Activated CD4-positive, alpha-beta T cell treated with anti-CD3 and anti-CD28 coated beads, Interleukin-2, Interleukin-4, amounts not matched to agents 100 ng/mL and 50 ng/mL, durations not matched to agents 16 hours and 8 hours (primary cell): ENCODE measurements at regions not wholly inside any gene's neighbourhood (a gene's known extent, or its start where the extent isn't known, plus 50 kb on each side); places are given as distances from the start of the nearest gene placed in this dataset.

Experiments used
- DNase-seq: peaks from one replicate; pipeline ENCODE4 v3.0.0-alpha.2; 2020; ENCODE audit warnings: low spot score

DNA sequence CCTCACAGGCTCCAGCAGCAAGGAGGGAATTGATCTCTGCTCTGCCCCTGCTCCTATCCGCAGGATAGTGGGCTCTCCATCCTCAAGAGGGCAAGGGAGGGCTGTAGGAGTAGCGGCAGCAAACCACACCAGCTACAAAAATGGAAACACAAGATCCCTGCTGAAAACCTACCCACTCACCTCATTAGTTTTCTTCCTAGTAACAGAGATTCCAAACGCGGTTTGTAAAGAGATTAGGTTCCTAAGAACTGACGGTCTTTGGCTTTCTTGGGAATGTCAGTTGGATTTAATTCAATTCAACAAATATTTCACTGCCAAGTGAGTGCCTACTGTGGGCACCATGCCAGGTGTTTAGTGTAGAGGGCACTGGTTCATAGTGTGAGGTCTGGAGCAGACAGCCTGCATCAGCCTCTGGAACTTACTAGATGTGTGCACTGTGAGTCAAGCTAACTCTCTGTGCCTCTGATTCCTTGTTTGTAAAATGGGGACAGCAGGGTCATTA, 84.7 kb downstream of the MRPL46 start:
- no peak for DNase-seq

DNA sequence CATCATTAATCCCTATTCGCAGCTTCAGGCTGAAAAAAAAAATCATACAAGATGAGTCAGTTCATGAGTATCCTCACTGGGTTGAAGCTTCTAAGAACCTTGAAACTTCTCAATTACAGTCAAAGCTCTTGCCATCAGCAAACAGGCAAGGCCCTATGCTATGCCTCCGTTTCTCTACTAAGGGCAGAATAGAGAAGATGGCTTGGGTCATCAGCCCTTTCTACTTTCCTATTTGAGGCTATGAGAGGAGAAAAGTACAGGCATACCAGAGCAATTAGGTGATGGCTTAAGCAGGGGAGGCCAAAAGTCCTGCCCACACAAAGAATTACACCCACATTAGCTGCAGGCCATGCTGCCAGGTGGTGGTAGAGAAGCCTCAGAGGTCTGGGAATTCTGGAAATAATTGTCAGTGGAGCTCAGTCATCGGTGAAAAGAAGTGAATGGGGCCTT, 89.0 kb downstream of the MRPL46 start:
- DNase-seq: no peak

DNA sequence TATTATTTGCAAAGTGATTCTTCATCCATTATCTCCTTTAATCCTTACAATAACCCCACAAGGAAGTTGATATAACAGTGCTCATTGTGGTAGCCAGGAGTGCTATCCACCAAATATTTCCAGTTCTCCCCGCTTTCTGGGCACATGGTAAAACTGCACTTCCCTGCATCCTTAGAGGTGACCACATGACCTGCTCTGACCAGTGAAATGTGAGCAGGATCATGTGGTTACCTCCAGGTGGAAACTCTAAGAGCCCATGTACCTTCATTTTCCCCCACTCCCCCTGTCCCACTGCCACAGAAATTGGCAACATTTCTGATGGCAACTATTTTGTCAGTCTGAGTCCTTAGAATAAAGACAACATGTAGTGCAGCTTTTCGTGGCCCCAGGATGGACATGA, 89.7 kb downstream of the MRPL46 start:
- DNase-seq: no peak

- DNase-seq: no peak
Observed at GRCh38 chr15:88376574-88377174, 90.5 kb downstream of the MRPL46 start.

- no peak for DNase-seq
Observed at GRCh38 chr15:88375234-88375927, 91.8 kb downstream of the MRPL46 start.

GRCh38 chr15:88365124-88365523, 102.1 kb downstream of the MRPL46 start:
- DNase-seq: no peak

- no peak for DNase-seq
Observed at GRCh38 chr15:88348579-88349230, 92.2 kb upstream of the NTRK3 start.

DNA sequence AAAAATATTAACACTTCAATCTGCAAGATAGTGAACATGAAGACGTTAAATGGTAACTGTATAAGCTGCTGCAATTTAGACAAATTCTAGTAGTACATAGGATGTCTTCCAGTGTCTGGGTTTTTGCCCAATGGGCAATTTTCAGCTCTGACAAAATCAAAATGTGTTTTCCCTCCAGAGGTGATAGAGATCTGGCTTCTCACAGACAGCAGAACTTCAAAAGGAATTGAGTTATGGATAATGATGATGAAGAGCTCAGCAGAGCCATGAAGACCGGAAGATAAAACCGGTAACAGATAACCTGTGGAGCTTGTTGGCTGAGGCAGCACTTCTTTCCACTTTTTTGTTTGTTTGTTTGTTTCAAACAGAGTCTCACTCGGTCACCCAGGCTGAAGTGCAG, 89.4 kb upstream of the NTRK3 start:
- no peak for DNase-seq

DNA sequence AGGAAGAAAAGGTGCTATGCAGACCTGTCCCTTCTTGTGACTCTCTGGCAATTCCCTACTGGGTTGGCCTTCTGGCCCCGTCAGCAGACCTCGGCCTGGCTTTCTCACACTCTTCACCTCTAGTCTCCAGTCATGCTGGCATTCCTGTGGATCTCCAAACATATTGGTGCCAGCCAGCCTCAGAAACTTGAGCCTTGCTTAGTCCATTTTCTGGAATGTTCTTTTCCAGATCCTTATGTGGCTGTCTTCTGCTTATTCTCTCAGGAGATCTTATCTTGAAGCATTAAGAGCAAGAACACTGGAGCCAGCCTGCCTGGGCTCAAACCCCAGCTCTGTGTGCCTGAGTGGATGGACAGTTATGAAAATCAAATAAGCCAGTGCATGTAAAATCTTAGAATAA, 88.2 kb upstream of the NTRK3 start:
- no peak for DNase-seq

DNA sequence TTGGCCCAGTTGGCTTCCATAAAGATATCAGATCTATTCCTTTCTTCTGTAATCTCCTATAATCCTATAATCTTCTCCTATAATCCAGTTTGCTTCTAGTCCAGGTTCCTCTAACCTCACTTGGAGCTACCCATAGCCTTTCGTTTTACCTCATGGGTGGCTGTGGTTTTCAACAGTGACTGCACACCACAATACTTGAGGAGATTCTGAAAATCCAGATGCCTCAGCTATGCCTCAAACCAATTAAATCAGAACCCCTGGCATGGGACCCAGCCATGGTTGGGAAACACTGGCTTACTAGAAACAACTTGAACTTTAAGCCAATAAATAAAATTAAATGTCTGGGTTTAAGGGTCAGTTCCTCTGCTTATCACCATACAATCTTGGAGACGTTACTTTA, 86.1 kb upstream of the NTRK3 start:
- no peak for DNase-seq

- no peak for DNase-seq
Observed at GRCh38 chr15:88341653-88342052, 85.1 kb upstream of the NTRK3 start.

GRCh38 chr15:88341006-88341405, 84.5 kb upstream of the NTRK3 start:
- DNase-seq: no peak

- no peak for DNase-seq
Observed at GRCh38 chr15:88337993-88338392, 81.5 kb upstream of the NTRK3 start.

- DNase-seq: no peak
Observed at GRCh38 chr15:88335074-88335473, 78.5 kb upstream of the NTRK3 start.

GRCh38 chr15:88334436-88334835, 77.9 kb upstream of the NTRK3 start:
- DNase-seq: no peak

- DNase-seq: peak; percentile 49
Observed at GRCh38 chr15:88331291-88331690, 74.8 kb upstream of the NTRK3 start.

DNA sequence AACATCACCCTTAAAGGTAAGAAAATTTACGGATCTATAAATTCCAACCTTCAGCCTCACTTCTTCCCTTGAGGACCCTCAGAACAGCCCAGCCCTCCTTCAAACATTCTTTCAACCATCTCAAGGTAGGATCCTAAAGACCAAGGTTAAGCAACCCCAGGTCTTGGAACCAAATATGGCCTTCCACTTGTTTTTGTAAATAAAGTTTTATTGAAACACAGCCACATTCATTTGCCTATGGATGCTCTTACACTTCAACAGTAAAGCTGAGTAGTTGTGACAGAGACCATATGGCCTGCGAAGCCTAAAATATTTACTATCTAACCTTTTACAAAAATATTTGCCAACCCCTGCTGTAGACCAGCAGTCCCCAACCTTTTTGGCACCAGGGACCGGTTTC, 70.4 kb upstream of the NTRK3 start:
- DNase-seq: no peak

- DNase-seq: no peak
Observed at GRCh38 chr15:88324741-88325065, 68.2 kb upstream of the NTRK3 start.

DNA sequence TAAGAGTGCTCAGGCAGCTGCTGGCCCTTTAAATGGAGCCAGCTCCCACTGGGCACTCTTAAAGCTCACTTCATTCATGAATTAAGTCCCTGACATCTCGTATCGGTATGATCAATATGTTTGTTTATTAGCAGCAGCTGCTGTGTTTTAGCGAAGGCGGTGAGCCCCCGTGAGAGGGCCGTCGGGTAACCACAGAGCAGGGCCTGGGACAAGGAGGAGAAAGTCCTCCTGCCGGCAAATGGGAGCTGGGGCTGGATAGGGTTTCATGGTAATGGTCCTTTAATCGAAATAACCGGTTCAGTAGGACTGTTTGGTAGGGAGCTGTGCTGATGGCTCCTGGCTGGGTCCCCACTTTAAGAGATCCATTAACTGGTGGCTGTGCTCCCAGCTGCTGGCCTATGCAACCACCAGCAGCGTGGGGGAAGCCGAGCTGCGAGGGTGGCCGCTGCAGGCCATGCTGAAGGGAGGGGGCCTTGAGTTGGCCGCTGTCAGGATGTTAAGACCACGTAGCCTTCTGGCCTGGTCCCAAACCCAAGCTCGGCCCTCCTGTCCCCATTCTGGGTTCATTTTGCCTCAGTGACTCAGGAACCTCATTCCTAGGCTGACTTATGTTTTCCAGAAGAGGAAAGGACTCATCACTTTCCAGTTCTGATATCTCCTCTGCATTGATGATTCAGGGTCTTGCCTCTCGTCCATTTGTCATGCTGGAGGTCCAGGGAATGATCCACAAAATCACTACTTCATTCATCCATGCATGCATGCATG, 67.6 kb upstream of the NTRK3 start:
- DNase-seq: no peak

GRCh38 chr15:88323468-88323867, 66.9 kb upstream of the NTRK3 start:
- no peak for DNase-seq

DNA sequence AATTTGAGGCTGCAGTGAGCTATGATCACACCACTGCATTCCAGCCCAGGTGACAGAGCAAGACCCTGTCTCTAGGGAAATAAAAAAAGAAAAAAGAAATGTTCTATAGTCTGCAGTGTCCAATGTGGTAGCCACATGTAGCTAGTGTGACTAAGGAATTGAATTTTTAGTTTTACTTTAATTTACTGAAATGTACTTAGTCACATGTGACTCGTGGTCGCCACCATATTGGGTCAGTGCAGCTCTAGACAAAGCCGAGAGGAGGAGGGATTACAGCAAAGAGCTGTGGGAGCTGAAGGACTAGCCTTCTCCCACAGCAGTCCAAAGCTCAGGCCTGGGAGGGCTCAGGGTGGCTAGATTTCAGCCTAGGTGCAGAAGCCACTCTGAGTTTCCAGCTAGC, 65.9 kb upstream of the NTRK3 start:
- no peak for DNase-seq

- no peak for DNase-seq
Observed at GRCh38 chr15:88321271-88321670, 64.7 kb upstream of the NTRK3 start.

GRCh38 chr15:88316586-88316985, 60.0 kb upstream of the NTRK3 start:
- DNase-seq: no peak
